ENCODE measurements at regions not wholly inside any gene's neighbourhood (a gene's known extent, or its start where the extent isn't known, plus 50 kb on each side); places are given as distances from the start of the nearest gene placed in this dataset.
"Not testable (repeated sequence)": the region's sequence is repeated elsewhere in the genome, so short reads cannot be mapped to it uniquely, and the experiment has no call there.

DNA sequence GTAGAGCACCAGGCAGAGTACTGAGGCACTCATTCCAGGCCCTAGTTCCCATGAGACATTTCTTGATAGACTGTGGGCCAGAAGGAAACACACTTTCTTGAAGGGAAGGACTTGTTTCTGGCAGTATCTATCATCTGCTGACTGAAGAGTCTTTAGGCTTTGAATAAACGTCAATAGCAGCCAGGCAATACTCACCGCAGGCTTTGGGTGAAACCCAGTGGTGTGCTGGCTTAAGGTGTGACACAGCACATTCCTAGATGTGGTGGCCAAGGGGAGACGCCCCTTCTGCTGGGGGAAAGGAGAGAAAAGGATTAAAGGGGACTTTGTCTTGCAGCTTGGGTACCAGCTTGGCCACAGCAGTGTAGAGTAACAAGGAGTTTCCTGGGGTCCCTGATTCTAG, 1039.6 kb downstream of the HACE1 start:
- H3K9me2 ChIP-seq (replicated peaks; ENCODE audit: low read length): no peaks in the 10 kb centered on the region
- H3K27ac ChIP-seq (ENCODE audit: low read length): no peak overlapping the region
- ChIA-PET CTCF (no interaction called here), POLR2A (ENCODE audit: unreplicated experiment) (no interaction called here)
- H3K79me2 ChIP-seq (ENCODE audit: low read length): no peaks in the 10 kb centered on the region
- H3K27me3 ChIP-seq (ENCODE audit: low read length): no peaks in the 10 kb centered on the region
- H3K9ac ChIP-seq (ENCODE audit: low read length): no peak overlapping the region
- H3K4me3 ChIP-seq (ENCODE audit: low read length): no peak overlapping the region
- ATAC-seq (no peak), DNase-seq (no peak)
- no peaks in the 10 kb centered on the region for H3K36me3 ChIP-seq (ENCODE audit: low read depth, low read length)
- intact Hi-C loops (cut with micrococcal nuclease): no loop called here
- no peak overlapping the region for H3K4me2 ChIP-seq (ENCODE audit: low read length)
- H2AFZ ChIP-seq (ENCODE audit: low read length): no peak overlapping the region
- no peaks in the 10 kb centered on the region for H4K20me1 ChIP-seq (ENCODE audit: low read length)
- no peaks in the 10 kb centered on the region for H3K4me1 ChIP-seq (ENCODE audit: insufficient read depth, low read length)
- no peak for TF ChIP-seq EZH2 (IDR thresholded peaks at IDR 0.05; ENCODE audit: low read length, unreplicated experiment)
- no peaks in the 10 kb centered on the region for H3K9me3 ChIP-seq (ENCODE audit: low read length)
- BruUV-seq (replicated peaks): no TSS peak
- H3F3A ChIP-seq (ENCODE audit: low read length, unreplicated experiment): no peaks in the 10 kb centered on the region

DNA sequence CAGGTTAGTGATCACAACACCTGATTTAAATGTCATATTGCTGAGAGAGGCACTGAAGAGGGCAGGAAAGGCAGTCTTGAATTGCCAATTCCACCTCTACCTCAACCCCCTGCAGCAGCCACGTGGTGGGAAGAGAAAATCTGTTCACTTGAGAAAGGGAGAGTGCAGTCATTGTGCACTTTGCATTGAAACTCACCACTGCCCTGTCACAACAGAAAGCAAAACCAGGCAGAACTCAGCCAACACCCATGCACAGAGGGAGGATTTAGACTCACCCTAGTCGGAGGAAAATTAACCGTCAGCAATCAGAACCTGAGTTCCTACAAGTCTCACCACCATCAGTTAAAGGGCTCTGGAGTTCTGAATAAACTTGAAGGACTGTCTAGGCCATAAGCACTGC, 1040.2 kb downstream of the HACE1 start:
- no peak overlapping the region for H2AFZ ChIP-seq (ENCODE audit: low read length)
- H3K4me2 ChIP-seq (ENCODE audit: low read length): no peak overlapping the region
- H3K4me1 ChIP-seq (ENCODE audit: insufficient read depth, low read length): no peaks in the 10 kb centered on the region
- TF ChIP-seq EZH2 (IDR thresholded peaks at IDR 0.05; ENCODE audit: low read length, unreplicated experiment) (no peak), EZH2phosphoT487 (IDR thresholded peaks at IDR 0.05; ENCODE audit: borderline replicate concordance, low read length) (no peak)
- TF ChIP-seq, protein P1, sequence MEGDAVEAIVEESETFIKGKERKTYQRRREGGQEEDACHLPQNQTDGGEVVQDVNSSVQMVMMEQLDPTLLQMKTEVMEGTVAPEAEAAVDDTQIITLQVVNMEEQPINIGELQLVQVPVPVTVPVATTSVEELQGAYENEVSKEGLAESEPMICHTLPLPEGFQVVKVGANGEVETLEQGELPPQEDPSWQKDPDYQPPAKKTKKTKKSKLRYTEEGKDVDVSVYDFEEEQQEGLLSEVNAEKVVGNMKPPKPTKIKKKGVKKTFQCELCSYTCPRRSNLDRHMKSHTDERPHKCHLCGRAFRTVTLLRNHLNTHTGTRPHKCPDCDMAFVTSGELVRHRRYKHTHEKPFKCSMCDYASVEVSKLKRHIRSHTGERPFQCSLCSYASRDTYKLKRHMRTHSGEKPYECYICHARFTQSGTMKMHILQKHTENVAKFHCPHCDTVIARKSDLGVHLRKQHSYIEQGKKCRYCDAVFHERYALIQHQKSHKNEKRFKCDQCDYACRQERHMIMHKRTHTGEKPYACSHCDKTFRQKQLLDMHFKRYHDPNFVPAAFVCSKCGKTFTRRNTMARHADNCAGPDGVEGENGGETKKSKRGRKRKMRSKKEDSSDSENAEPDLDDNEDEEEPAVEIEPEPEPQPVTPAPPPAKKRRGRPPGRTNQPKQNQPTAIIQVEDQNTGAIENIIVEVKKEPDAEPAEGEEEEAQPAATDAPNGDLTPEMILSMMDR (conservative IDR thresholded peaks at IDR 0.05; ENCODE audit: low read depth, low read length): no peak
- ChIA-PET POLR2A (ENCODE audit: unreplicated experiment) (no interaction called here), CTCF (no interaction called here)
- ATAC-seq (no peak), DNase-seq (no peak)
- H3K4me3 ChIP-seq (ENCODE audit: low read length): no peak overlapping the region
- no peaks in the 10 kb centered on the region for H3F3A ChIP-seq (ENCODE audit: low read length, unreplicated experiment)
- no peak overlapping the region for H3K9ac ChIP-seq (ENCODE audit: low read length)
- H3K27me3 ChIP-seq (ENCODE audit: low read length): no peaks in the 10 kb centered on the region
- H4K20me1 ChIP-seq (ENCODE audit: low read length): no peaks in the 10 kb centered on the region
- H3K36me3 ChIP-seq (ENCODE audit: low read depth, low read length): no peaks in the 10 kb centered on the region
- intact Hi-C loops (cut with micrococcal nuclease): no loop called here
- H3K9me3 ChIP-seq (ENCODE audit: low read length): no peaks in the 10 kb centered on the region
- H3K9me2 ChIP-seq (replicated peaks; ENCODE audit: low read length): no peaks in the 10 kb centered on the region
- H3K27ac ChIP-seq (ENCODE audit: low read length): no peak overlapping the region
- no peaks in the 10 kb centered on the region for H3K79me2 ChIP-seq (ENCODE audit: low read length)
- BruUV-seq (replicated peaks): no TSS peak

DNA sequence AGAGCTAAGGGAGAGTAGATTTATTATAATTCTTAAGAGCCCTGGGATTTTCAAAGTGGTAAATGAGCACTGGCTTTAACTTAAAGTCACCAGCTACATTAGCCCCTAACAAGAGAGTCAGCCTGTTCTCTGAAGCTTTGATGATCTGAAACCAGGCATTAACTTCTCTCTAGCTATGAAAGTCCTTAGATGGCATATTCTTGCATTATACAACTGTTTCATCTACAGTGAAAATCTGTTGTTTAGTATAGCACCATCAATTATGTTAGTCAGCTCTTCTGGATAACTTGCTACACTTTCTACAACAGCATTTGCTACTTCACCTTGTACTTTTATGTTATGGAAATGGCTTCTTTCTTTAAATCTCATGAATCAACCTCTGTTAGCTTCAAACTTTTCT, 1046.7 kb downstream of the HACE1 start:
- CTCF ChIA-PET: no interaction called here
- Histone ChIP-seq H3K27me3 (ENCODE audit: low read length) (no peaks in the 10 kb centered on the region), H3K36me3 (ENCODE audit: low read depth, low read length) (no peaks in the 10 kb centered on the region), H3K9ac (ENCODE audit: low read length) (no peak overlapping the region), H4K20me1 (ENCODE audit: low read length) (no peaks in the 10 kb centered on the region), H3F3A (ENCODE audit: low read length, unreplicated experiment) (no peaks in the 10 kb centered on the region), H3K4me3 (ENCODE audit: low read length) (no peak overlapping the region), H3K27ac (ENCODE audit: low read length) (no peak overlapping the region), H3K4me1 (ENCODE audit: insufficient read depth, low read length) (no peaks in the 10 kb centered on the region), H3K9me2 (replicated peaks; ENCODE audit: low read length) (no peaks in the 10 kb centered on the region), H3K9me3 (ENCODE audit: low read length) (no peaks in the 10 kb centered on the region), H3K4me2 (ENCODE audit: low read length) (no peak overlapping the region), H3K79me2 (ENCODE audit: low read length) (no peaks in the 10 kb centered on the region), H2AFZ (ENCODE audit: low read length) (no peak overlapping the region)
- TF ChIP-seq EZH2phosphoT487 (IDR thresholded peaks at IDR 0.05; ENCODE audit: borderline replicate concordance, low read length) (no peak), EZH2 (IDR thresholded peaks at IDR 0.05; ENCODE audit: low read length, unreplicated experiment) (no peak)
- TF ChIP-seq, protein P1 (conservative IDR thresholded peaks at IDR 0.05; ENCODE audit: low read depth, low read length): no peak
- POLR2A ChIA-PET (ENCODE audit: unreplicated experiment): no interaction called here
- ATAC-seq: no peak
- intact Hi-C loops (cut with micrococcal nuclease): no loop called here
- BruUV-seq (replicated peaks): no TSS peak
- no peak for DNase-seq

DNA sequence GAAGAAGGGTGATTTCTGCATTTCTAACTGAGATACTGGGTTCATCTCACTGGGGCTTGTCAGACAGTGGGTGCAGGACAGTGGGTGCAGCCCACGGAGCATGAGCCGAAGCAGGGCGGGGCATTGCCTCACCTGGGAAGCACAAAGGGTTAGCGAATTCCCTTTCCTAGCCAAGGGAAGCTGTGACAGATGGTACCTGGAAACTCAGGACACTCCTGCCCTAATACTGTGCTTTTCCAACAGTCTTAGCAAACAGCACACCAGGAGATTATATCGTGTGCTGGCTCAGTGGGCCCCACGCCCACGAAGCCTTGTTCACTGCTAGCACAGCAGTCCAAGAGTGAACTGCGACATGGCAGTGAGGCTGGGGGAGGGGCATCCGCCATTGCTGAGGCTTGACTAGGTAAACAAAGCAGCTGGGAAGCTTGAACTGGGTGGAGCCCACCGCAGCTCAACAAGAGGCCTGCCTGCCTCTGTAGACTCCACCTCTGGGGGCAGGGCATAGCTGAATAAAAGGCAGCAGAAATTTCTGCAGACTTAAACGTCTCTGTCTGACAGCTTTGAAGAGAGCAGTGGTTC, 1057.7 kb downstream of the HACE1 start:
- CTCF ChIA-PET; H3K9me3 ChIP-seq (ENCODE audit: low read length); H3K9ac ChIP-seq (ENCODE audit: low read length); H3K9me2 ChIP-seq (replicated peaks; ENCODE audit: low read length); BruUV-seq (replicated peaks); POLR2A ChIA-PET (ENCODE audit: unreplicated experiment); DNase-seq; H3K4me3 ChIP-seq (ENCODE audit: low read length); H3F3A ChIP-seq (ENCODE audit: low read length, unreplicated experiment); H2AFZ ChIP-seq (ENCODE audit: low read length); intact Hi-C loops (cut with micrococcal nuclease); H3K36me3 ChIP-seq (ENCODE audit: low read depth, low read length); H3K4me1 ChIP-seq (ENCODE audit: insufficient read depth, low read length); H3K4me2 ChIP-seq (ENCODE audit: low read length); H3K79me2 ChIP-seq (ENCODE audit: low read length); H3K27ac ChIP-seq (ENCODE audit: low read length); H4K20me1 ChIP-seq (ENCODE audit: low read length); H3K27me3 ChIP-seq (ENCODE audit: low read length); ATAC-seq: not testable (repeated sequence)

Measured in PC-3 (cell line).